ENCODE measurements at regions not wholly inside any gene's neighbourhood (a gene's known extent, or its start where the extent isn't known, plus 50 kb on each side); places are given as distances from the start of the nearest gene placed in this dataset.
"Not testable (repeated sequence)": the region's sequence is repeated elsewhere in the genome, so short reads cannot be mapped to it uniquely, and the experiment has no call there.

GRCh38 chr17:77086433-77087010, 54.2 kb upstream of the SEC14L1 start:
- Histone ChIP-seq H3K27me3 (ENCODE audit: control insufficient read depth, insufficient read depth, low read length) (no peaks in the 10 kb centered on the region), H3K36me3 (ENCODE audit: control insufficient read depth, insufficient read depth, low read length) (peaks cover 17% of the 10 kb centered on the region), H3K4me3 (ENCODE audit: low read depth, low read length) (no peak overlapping the region), H3K4me1 (ENCODE audit: control insufficient read depth, insufficient read depth, low read length) (peaks cover 7% of the 10 kb centered on the region; the same call in 1 of the 2 replicates), H3K9me3 (ENCODE audit: control insufficient read depth, insufficient read depth, low read length) (no peaks in the 10 kb centered on the region), H3K27ac (ENCODE audit: low read depth, low read length) (no peak overlapping the region), H3K9ac (ENCODE audit: low read depth, low read length) (no peak overlapping the region)

GRCh38 chr17:77087650-77088454, 52.9 kb upstream of the SEC14L1 start:
- H3K27ac ChIP-seq (ENCODE audit: low read depth, low read length), result no peak overlapping the region
- H3K4me1 ChIP-seq (ENCODE audit: control insufficient read depth, insufficient read depth, low read length), result peaks cover 7% of the 10 kb centered on the region; the same call in 1 of the 2 replicates
- no peaks in the 10 kb centered on the region for H3K27me3 ChIP-seq (ENCODE audit: control insufficient read depth, insufficient read depth, low read length)
- no peaks in the 10 kb centered on the region for H3K9me3 ChIP-seq (ENCODE audit: control insufficient read depth, insufficient read depth, low read length)
- no peak overlapping the region for H3K9ac ChIP-seq (ENCODE audit: low read depth, low read length)
- H3K4me3 ChIP-seq (ENCODE audit: low read depth, low read length), result peak overlapping the region; percentile 81; the same call in 1 of the 2 replicates
- peaks cover 26% of the 10 kb centered on the region for H3K36me3 ChIP-seq (ENCODE audit: control insufficient read depth, insufficient read depth, low read length)

- H3K4me1 ChIP-seq (ENCODE audit: control insufficient read depth, insufficient read depth, low read length), result peaks cover 7% of the 10 kb centered on the region; the same call in 1 of the 2 replicates
- no peaks in the 10 kb centered on the region for H3K9me3 ChIP-seq (ENCODE audit: control insufficient read depth, insufficient read depth, low read length)
- no peaks in the 10 kb centered on the region for H3K27me3 ChIP-seq (ENCODE audit: control insufficient read depth, insufficient read depth, low read length)
- H3K4me3 ChIP-seq (ENCODE audit: low read depth, low read length), result peak overlapping the region; percentile 81
- peaks cover 34% of the 10 kb centered on the region for H3K36me3 ChIP-seq (ENCODE audit: control insufficient read depth, insufficient read depth, low read length)
- H3K27ac ChIP-seq (ENCODE audit: low read depth, low read length), result peak overlapping the region; percentile 85
- peak overlapping the region; percentile 91 for H3K9ac ChIP-seq (ENCODE audit: low read depth, low read length)
These were observed 52.2 kb upstream of the SEC14L1 start for GRCh38 chr17:77088455-77089123.

- H3K9ac ChIP-seq (ENCODE audit: low read depth, low read length), result peak overlapping the region; percentile 91
- H3K4me1 ChIP-seq (ENCODE audit: control insufficient read depth, insufficient read depth, low read length), result peaks cover 7% of the 10 kb centered on the region; the same call in 1 of the 2 replicates
- no peaks in the 10 kb centered on the region for H3K9me3 ChIP-seq (ENCODE audit: control insufficient read depth, insufficient read depth, low read length)
- peak overlapping the region; percentile 81 for H3K4me3 ChIP-seq (ENCODE audit: low read depth, low read length)
- H3K27ac ChIP-seq (ENCODE audit: low read depth, low read length), result peak overlapping the region; percentile 85
- no peaks in the 10 kb centered on the region for H3K27me3 ChIP-seq (ENCODE audit: control insufficient read depth, insufficient read depth, low read length)
- H3K36me3 ChIP-seq (ENCODE audit: control insufficient read depth, insufficient read depth, low read length), result peaks cover 37% of the 10 kb centered on the region
These were observed 51.7 kb upstream of the SEC14L1 start for GRCh38 chr17:77089124-77089490.

GRCh38 chr17:77089949-77090348, 50.8 kb upstream of the SEC14L1 start:
- not testable (repeated sequence) for H3K4me3 ChIP-seq (ENCODE audit: low read depth, low read length); H3K27ac ChIP-seq (ENCODE audit: low read depth, low read length)

GRCh38 chr17:77090476-77090875, 50.3 kb upstream of the SEC14L1 start:
- Histone ChIP-seq H3K9ac (ENCODE audit: low read depth, low read length) (no peak overlapping the region), H3K36me3 (ENCODE audit: control insufficient read depth, insufficient read depth, low read length) (peaks cover 49% of the 10 kb centered on the region), H3K9me3 (ENCODE audit: control insufficient read depth, insufficient read depth, low read length) (no peaks in the 10 kb centered on the region), H3K27me3 (ENCODE audit: control insufficient read depth, insufficient read depth, low read length) (no peaks in the 10 kb centered on the region), H3K27ac (ENCODE audit: low read depth, low read length) (no peak overlapping the region), H3K4me3 (ENCODE audit: low read depth, low read length) (no peak overlapping the region), H3K4me1 (ENCODE audit: control insufficient read depth, insufficient read depth, low read length) (peaks cover 7% of the 10 kb centered on the region; the same call in 1 of the 2 replicates)

More at GRCh38 chr17:77089949-77090348, 50.8 kb upstream of the SEC14L1 start:
- H3K36me3 ChIP-seq (ENCODE audit: control insufficient read depth, insufficient read depth, low read length), result peaks cover 44% of the 10 kb centered on the region
- H3K9me3 ChIP-seq (ENCODE audit: control insufficient read depth, insufficient read depth, low read length); H3K9ac ChIP-seq (ENCODE audit: low read depth, low read length); H3K4me1 ChIP-seq (ENCODE audit: control insufficient read depth, insufficient read depth, low read length); H3K27me3 ChIP-seq (ENCODE audit: control insufficient read depth, insufficient read depth, low read length): not testable (repeated sequence)
